Progenitor cell of endocrine pancreas (in vitro differentiated cells): ENCODE measurements at regions not wholly inside any gene's neighbourhood (a gene's known extent, or its start where the extent isn't known, plus 50 kb on each side); places are given as distances from the start of the nearest gene placed in this dataset.
A peak's percentile ranks its signal among the peaks of the same experiment; 100 is the strongest.

Source experiments
- DNase-seq: peaks from one replicate; pipeline ENCODE4 v3.0.0; 2021; ENCODE audit warnings: low spot score; ENCODE audit not compliant: unreplicated experiment
- H3K27ac Mint-ChIP-seq: 2 replicates; pipeline ENCODE4 v1.8.0; 2021; ENCODE audit warnings: mild to moderate bottlenecking, moderate library complexity, mixed read lengths
- H3K27me3 Mint-ChIP-seq: 2 replicates; pipeline ENCODE4 v1.8.0; 2021; ENCODE audit warnings: mixed read lengths
- H3K36me3 Mint-ChIP-seq: 2 replicates; pipeline ENCODE4 v1.8.0; 2022; ENCODE audit warnings: mixed read lengths; ENCODE audit not compliant: insufficient read depth
- H3K4me1 Mint-ChIP-seq: 2 replicates; pipeline ENCODE4 v1.8.0; 2021; ENCODE audit warnings: low read depth, mixed read lengths
- H3K4me3 Mint-ChIP-seq: 2 replicates; pipeline ENCODE4 v1.8.0; 2021; ENCODE audit warnings: low read depth, mild to moderate bottlenecking, moderate library complexity, mixed read lengths
- H3K9me3 Mint-ChIP-seq: 2 replicates; pipeline ENCODE4 v1.8.0; 2021; ENCODE audit warnings: low read depth, mixed read lengths
- CTCF ChIP-seq: fragments of 200-600 bp; sonication (generic); IDR thresholded peaks from one replicate; pipeline ENCODE4 v1.5.0; 2021; ENCODE audit warnings: antibody characterized with exemption, mild to moderate bottlenecking; ENCODE audit not compliant: unreplicated experiment

GRCh38 chr13:33545492-33545891 is 259.9 kb upstream of the STARD13 start:
- Mint-ChIP-seq H3K36me3 (no peaks in the 10 kb centered on the region), H3K27me3 (no peaks in the 10 kb centered on the region), H3K4me1 (peaks cover 26% of the 10 kb centered on the region), H3K27ac (peak overlapping the region; percentile 59), H3K4me3 (no peak overlapping the region), H3K9me3 (peaks cover 3% of the 10 kb centered on the region)
- DNase-seq = no peak
- no peak for TF ChIP-seq CTCF

GRCh38 chr13:33547035-33547434 is 261.5 kb upstream of the STARD13 start:
- H3K36me3 Mint-ChIP-seq = no peaks in the 10 kb centered on the region
- peaks cover 17% of the 10 kb centered on the region for H3K4me1 Mint-ChIP-seq
- no peak for TF ChIP-seq CTCF
- no peak for DNase-seq
- H3K27ac Mint-ChIP-seq = no peak overlapping the region
- H3K27me3 Mint-ChIP-seq = no peaks in the 10 kb centered on the region
- peaks cover 3% of the 10 kb centered on the region for H3K9me3 Mint-ChIP-seq
- no peak overlapping the region for H3K4me3 Mint-ChIP-seq

GRCh38 chr13:33548069-33548468 is 262.5 kb upstream of the STARD13 start:
- H3K4me3 Mint-ChIP-seq = no peak overlapping the region
- no peak overlapping the region for H3K27ac Mint-ChIP-seq
- peaks cover 15% of the 10 kb centered on the region for H3K4me1 Mint-ChIP-seq
- TF ChIP-seq CTCF = no peak
- peaks cover 3% of the 10 kb centered on the region for H3K9me3 Mint-ChIP-seq
- DNase-seq = no peak
- no peaks in the 10 kb centered on the region for H3K27me3 Mint-ChIP-seq
- H3K36me3 Mint-ChIP-seq = no peaks in the 10 kb centered on the region

GRCh38 chr13:33550276-33550675 is 264.7 kb upstream of the STARD13 start:
- Mint-ChIP-seq H3K27me3 (no peaks in the 10 kb centered on the region), H3K36me3 (no peaks in the 10 kb centered on the region), H3K27ac (no peak overlapping the region), H3K4me3 (no peak overlapping the region), H3K4me1 (peaks cover 7% of the 10 kb centered on the region), H3K9me3 (peaks cover 3% of the 10 kb centered on the region)
- no peak for TF ChIP-seq CTCF
- DNase-seq = no peak

GRCh38 chr13:33550885-33551284 is 265.3 kb upstream of the STARD13 start:
- no peaks in the 10 kb centered on the region for H3K9me3 Mint-ChIP-seq
- no peak for TF ChIP-seq CTCF
- H3K4me1 Mint-ChIP-seq = peaks cover 7% of the 10 kb centered on the region
- no peaks in the 10 kb centered on the region for H3K36me3 Mint-ChIP-seq
- no peak overlapping the region for H3K4me3 Mint-ChIP-seq
- no peak overlapping the region for H3K27ac Mint-ChIP-seq
- DNase-seq = no peak
- H3K27me3 Mint-ChIP-seq = no peaks in the 10 kb centered on the region
